Bronchial epithelial cell (primary cell): ENCODE measurements at regions not wholly inside any gene's neighbourhood (a gene's known extent, or its start where the extent isn't known, plus 50 kb on each side); places are given as distances from the start of the nearest gene placed in this dataset.

Experiments
- DNase-seq: peaks from one replicate; pipeline ENCODE4 v3.0.0-alpha.2; 2010; ENCODE audit warnings: low read depth
- FAIRE-seq: peaks from 2 replicates; lab custom pipeline; 2011; peaks lifted over from hg19 to GRCh38; lab: Jason Lieb, UNC
- H3K27me3 ChIP-seq: 2 replicates; pipeline ENCODE4 v1.5.1; 2011; ENCODE audit warnings: low read length; ENCODE audit not compliant: control insufficient read depth, insufficient read depth
- H3K36me3 ChIP-seq: 2 replicates; pipeline ENCODE4 v1.5.1; 2011; ENCODE audit warnings: low read length; ENCODE audit not compliant: control insufficient read depth, insufficient read depth
- H3K4me3 ChIP-seq: 2 replicates; pipeline ENCODE4 v1.5.1; 2011; ENCODE audit warnings: mild to moderate bottlenecking, low read depth, low read length, control low read depth
- TF ChIP-seq, protein P1 (sequence below): IDR thresholded peaks from 2 replicates; pipeline ENCODE4 v1.5.1; 2011; ENCODE audit warnings: mild to moderate bottlenecking, moderate library complexity, low read length, control low read depth, inconsistent platforms; ENCODE audit not compliant: insufficient read depth, severe bottlenecking

DNA sequence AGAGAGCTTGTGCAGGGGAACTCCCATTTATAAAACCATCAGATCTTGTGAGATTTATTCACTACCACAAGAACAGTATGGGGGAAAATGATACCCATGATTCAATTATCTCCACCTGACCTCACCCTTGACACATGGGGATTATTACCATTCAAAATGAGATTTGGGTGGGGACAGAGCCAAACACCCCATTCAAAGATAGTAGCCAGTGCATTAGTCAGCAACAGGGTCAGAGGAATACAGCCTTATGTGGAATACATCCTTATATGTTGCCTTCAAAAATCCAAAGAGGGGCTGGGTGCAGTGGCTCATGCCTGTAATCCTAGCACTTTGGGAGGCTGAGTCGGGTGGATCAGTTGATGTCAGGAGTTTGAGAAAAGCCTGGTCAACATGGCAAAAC is 563.2 kb downstream of the CCDC171 start:
- no peak for DNase-seq

DNA sequence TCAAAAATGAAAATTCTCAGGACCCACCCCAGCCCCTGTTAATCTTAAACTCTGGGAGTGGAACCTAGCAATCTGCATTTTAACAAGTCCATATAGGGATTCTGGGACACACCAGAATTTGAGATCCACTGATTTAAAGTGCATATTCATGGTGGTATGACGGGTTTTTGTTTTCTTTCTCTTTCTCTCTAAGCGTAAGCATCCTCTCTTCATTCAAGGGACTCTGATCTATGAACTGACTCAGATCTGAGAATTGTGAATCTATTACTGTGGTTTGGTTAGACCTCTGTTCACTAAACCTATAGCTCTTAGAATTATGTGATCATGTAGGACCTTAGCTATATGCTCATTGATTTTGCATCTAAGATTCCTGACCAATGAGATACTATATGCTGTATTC is 565.2 kb downstream of the CCDC171 start:
- TF ChIP-seq, protein P1, sequence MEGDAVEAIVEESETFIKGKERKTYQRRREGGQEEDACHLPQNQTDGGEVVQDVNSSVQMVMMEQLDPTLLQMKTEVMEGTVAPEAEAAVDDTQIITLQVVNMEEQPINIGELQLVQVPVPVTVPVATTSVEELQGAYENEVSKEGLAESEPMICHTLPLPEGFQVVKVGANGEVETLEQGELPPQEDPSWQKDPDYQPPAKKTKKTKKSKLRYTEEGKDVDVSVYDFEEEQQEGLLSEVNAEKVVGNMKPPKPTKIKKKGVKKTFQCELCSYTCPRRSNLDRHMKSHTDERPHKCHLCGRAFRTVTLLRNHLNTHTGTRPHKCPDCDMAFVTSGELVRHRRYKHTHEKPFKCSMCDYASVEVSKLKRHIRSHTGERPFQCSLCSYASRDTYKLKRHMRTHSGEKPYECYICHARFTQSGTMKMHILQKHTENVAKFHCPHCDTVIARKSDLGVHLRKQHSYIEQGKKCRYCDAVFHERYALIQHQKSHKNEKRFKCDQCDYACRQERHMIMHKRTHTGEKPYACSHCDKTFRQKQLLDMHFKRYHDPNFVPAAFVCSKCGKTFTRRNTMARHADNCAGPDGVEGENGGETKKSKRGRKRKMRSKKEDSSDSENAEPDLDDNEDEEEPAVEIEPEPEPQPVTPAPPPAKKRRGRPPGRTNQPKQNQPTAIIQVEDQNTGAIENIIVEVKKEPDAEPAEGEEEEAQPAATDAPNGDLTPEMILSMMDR = no peak
- FAIRE-seq (no peak), DNase-seq (no peak)
- Histone ChIP-seq H3K27me3 (no peaks in the 10 kb centered on the region), H3K4me3 (no peak overlapping the region), H3K36me3 (no peaks in the 10 kb centered on the region)

More for the DNA sequence above, 563.2 kb downstream of the CCDC171 start:
- no peak for FAIRE-seq
- Histone ChIP-seq H3K4me3 (no peak overlapping the region), H3K36me3 (no peaks in the 10 kb centered on the region), H3K27me3 (no peaks in the 10 kb centered on the region)
- TF ChIP-seq, protein P1 = no peak

DNA sequence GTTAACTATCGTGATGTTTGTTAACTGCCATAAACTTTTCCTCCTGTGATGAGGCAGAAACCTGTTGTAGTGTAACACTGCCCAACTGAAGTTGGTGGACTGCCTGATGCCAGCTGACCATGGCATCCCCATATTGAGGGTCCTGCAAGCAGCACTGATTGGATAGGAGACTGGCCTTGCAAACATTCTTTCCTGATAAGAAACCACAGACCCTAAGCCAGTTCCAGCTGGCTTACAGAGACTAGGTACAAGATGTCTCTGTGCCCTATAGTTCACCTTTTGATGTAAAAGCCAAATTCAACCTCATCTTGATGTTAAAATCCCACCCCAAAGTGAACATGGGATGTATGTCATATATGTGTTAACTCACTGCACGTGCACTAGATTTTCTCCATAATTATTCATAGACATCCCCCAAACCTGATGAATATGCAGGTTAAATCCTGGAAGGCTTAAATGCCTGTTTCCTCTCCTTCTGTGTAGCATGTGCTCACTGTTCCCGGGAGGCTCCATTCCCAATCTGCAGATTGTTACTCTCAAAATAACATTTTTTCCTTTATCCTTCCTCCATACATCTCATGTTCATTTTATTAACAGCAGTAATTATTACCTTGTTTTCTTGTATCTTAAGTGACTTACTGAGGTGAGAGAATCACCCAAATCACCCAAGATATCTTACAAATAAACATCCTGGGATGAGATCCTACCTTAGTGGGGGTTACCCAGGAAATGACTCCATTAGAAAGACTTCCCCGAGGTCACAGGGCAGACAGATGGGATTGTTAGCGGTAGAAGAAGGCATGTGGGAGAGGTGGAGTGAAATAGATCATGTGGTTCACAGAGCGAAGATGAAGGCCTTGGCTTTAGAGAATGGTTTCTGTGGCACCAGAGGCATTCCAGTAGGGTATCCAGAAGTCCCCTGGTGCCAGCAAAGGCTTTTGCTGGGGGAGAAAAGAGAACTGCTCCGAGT is 566.7 kb downstream of the CCDC171 start:
- TF ChIP-seq, protein P1 = no peak
- FAIRE-seq (peak; percentile 13), DNase-seq (peak; percentile 29)
- Histone ChIP-seq H3K36me3 (no peaks in the 10 kb centered on the region), H3K27me3 (no peaks in the 10 kb centered on the region), H3K4me3 (no peak overlapping the region)

DNA sequence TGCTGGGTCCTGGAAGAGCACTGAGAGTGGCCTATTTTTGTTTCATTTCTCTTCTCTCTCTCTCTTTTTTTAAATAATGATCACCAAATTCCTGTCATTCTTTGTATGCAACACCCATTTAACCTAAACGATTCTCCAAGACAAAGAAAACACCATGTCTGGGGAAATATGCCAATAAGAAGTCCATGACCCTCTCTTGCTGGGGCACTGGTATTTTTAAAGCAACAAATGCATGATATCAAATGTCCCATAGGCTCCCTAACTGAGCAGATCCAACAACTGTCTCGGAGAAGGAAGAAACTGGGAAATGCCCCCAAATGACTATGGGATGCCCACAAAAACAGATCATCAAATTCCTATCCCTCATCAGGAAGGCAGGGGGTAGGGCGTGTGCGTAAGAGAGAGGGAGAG is 567.4 kb downstream of the CCDC171 start:
- TF ChIP-seq, protein P1 = no peak
- Histone ChIP-seq H3K27me3 (no peaks in the 10 kb centered on the region), H3K4me3 (no peak overlapping the region), H3K36me3 (no peaks in the 10 kb centered on the region)
- FAIRE-seq = no peak
- no peak for DNase-seq

DNA sequence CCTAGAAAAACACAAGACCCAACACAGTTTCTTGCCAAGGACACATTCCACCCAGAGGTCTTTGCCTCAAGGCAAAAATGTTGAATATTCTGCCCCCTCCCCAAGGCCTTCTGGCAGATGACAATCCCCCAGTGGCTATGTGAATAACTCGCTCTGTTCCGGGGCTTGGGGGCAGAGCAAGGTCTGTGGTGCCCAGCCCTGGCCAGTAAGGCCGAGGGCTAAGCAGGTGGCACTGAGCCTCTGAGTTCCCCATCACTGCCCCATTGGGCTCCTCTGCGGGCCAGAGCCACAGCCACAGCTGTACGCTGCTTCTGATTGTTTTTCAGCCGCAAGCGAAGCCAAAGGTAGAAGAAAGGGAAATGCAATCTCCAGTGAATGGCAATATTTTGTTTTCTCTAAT is 567.9 kb downstream of the CCDC171 start:
- Histone ChIP-seq H3K36me3 (no peaks in the 10 kb centered on the region), H3K4me3 (no peak overlapping the region), H3K27me3 (no peaks in the 10 kb centered on the region)
- FAIRE-seq (no peak), DNase-seq (no peak)
- TF ChIP-seq, protein P1 = no peak

DNA sequence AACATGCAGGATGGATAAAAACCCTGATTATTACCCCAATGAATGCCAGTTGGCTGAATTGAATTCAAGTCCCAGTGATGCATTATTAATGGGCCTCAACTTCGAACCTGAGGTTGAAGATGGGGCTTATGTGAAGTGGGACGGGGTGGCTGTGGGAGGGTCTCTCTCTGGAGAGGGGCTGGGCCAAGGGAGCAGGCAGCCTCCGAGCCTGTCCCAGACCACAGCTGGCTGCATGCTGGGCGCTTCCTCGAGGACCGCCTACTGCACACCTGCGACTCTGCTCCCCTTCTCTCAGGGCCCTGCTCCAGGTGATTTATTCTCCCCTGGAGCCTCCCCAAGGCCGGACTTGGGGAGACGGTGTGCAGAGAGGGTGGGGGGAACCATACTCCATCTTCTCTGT is 568.3 kb downstream of the CCDC171 start:
- H3K36me3 ChIP-seq = no peaks in the 10 kb centered on the region
- TF ChIP-seq, protein P1 = no peak
- DNase-seq (no peak), FAIRE-seq (no peak)
- no peak overlapping the region for H3K4me3 ChIP-seq
- no peaks in the 10 kb centered on the region for H3K27me3 ChIP-seq
